H7 (cell line): ENCODE measurements at regions not wholly inside any gene's neighbourhood (a gene's known extent, or its start where the extent isn't known, plus 50 kb on each side); places are given as distances from the start of the nearest gene placed in this dataset.
"Not testable (repeated sequence)": the region's sequence is repeated elsewhere in the genome, so short reads cannot be mapped to it uniquely, and the experiment has no call there.

Experiments used
- DNase-seq: peaks from one replicate; pipeline ENCODE4 v3.0.0; 2012
- H3K27me3 ChIP-seq: 2 replicates; pipeline ENCODE4 v1.6.0; 2011; ENCODE audit warnings: mild to moderate bottlenecking, low read length; ENCODE audit not compliant: control insufficient read depth, insufficient read depth
- H3K36me3 ChIP-seq: replicated peaks from 2 replicates; pipeline ENCODE4 v1.5.1; 2011; ENCODE audit warnings: low read length; ENCODE audit not compliant: control insufficient read depth, insufficient read depth
- H3K4me3 ChIP-seq: 2 replicates; pipeline ENCODE4 v1.5.1; 2011; ENCODE audit warnings: low read depth, mild to moderate bottlenecking, control low read depth, low read length, moderate library complexity; ENCODE audit not compliant: insufficient read depth

- Histone ChIP-seq H3K27me3 (no peaks in the 10 kb centered on the region), H3K4me3 (no peak overlapping the region), H3K36me3 (no peaks in the 10 kb centered on the region)
- no peak for DNase-seq
These were observed 493.0 kb downstream of the PLCL1 start for GRCh38 chr2:198297350-198297749.

GRCh38 chr2:198296665-198297308 lies 492.4 kb downstream of the PLCL1 start:
- no peak overlapping the region for H3K4me3 ChIP-seq
- no peaks in the 10 kb centered on the region for H3K27me3 ChIP-seq
- DNase-seq, result peak; percentile 51
- H3K36me3 ChIP-seq, result no peaks in the 10 kb centered on the region

GRCh38 chr2:198293281-198293680 lies 488.9 kb downstream of the PLCL1 start:
- Histone ChIP-seq H3K27me3 (no peaks in the 10 kb centered on the region), H3K4me3 (no peak overlapping the region), H3K36me3 (no peaks in the 10 kb centered on the region)
- no peak for DNase-seq

- Histone ChIP-seq H3K4me3 (no peak overlapping the region), H3K27me3 (no peaks in the 10 kb centered on the region), H3K36me3 (no peaks in the 10 kb centered on the region)
- DNase-seq, result no peak
These were observed 485.4 kb downstream of the PLCL1 start for GRCh38 chr2:198289811-198290210.

GRCh38 chr2:198287706-198288105 lies 483.3 kb downstream of the PLCL1 start:
- Histone ChIP-seq H3K27me3 (no peaks in the 10 kb centered on the region), H3K4me3 (no peak overlapping the region), H3K36me3 (no peaks in the 10 kb centered on the region)
- DNase-seq, result no peak

GRCh38 chr2:198285216-198285615 lies 480.8 kb downstream of the PLCL1 start:
- DNase-seq, result no peak
- Histone ChIP-seq H3K36me3 (no peaks in the 10 kb centered on the region), H3K27me3 (no peaks in the 10 kb centered on the region), H3K4me3 (no peak overlapping the region)

- DNase-seq, result no peak
- Histone ChIP-seq H3K4me3 (no peak overlapping the region), H3K36me3 (no peaks in the 10 kb centered on the region), H3K27me3 (no peaks in the 10 kb centered on the region)
These were observed 478.8 kb downstream of the PLCL1 start for GRCh38 chr2:198283146-198283545.

- no peak overlapping the region for H3K4me3 ChIP-seq
- H3K36me3 ChIP-seq, result no peaks in the 10 kb centered on the region
- DNase-seq, result no peak
- H3K27me3 ChIP-seq, result no peaks in the 10 kb centered on the region
These were observed 477.7 kb downstream of the PLCL1 start for GRCh38 chr2:198282061-198282460.

GRCh38 chr2:198280145-198280544 lies 475.8 kb downstream of the PLCL1 start:
- Histone ChIP-seq H3K36me3 (no peaks in the 10 kb centered on the region), H3K27me3 (no peaks in the 10 kb centered on the region), H3K4me3 (no peak overlapping the region)
- DNase-seq, result no peak

- Histone ChIP-seq H3K4me3 (no peak overlapping the region), H3K27me3 (no peaks in the 10 kb centered on the region), H3K36me3 (no peaks in the 10 kb centered on the region)
- no peak for DNase-seq
These were observed 474.6 kb downstream of the PLCL1 start for GRCh38 chr2:198279026-198279425.

- H3K27me3 ChIP-seq, result no peaks in the 10 kb centered on the region
- H3K4me3 ChIP-seq, result no peak overlapping the region
- no peaks in the 10 kb centered on the region for H3K36me3 ChIP-seq
- DNase-seq, result no peak
These were observed 472.8 kb downstream of the PLCL1 start for GRCh38 chr2:198277181-198277580.

- no peaks in the 10 kb centered on the region for H3K36me3 ChIP-seq
- DNase-seq, result no peak
- no peaks in the 10 kb centered on the region for H3K27me3 ChIP-seq
- H3K4me3 ChIP-seq, result no peak overlapping the region
These were observed 469.3 kb downstream of the PLCL1 start for GRCh38 chr2:198273660-198274059.

GRCh38 chr2:198270157-198270556 lies 465.8 kb downstream of the PLCL1 start:
- not testable (repeated sequence) for H3K36me3 ChIP-seq, H3K27me3 ChIP-seq, H3K4me3 ChIP-seq, DNase-seq

- no peaks in the 10 kb centered on the region for H3K27me3 ChIP-seq
- no peak overlapping the region for H3K4me3 ChIP-seq
These were observed 464.1 kb downstream of the PLCL1 start for GRCh38 chr2:198268519-198268918.

GRCh38 chr2:198259496-198259895 lies 455.1 kb downstream of the PLCL1 start:
- no peaks in the 10 kb centered on the region for H3K27me3 ChIP-seq
- no peak for DNase-seq

More at GRCh38 chr2:198268519-198268918, 464.1 kb downstream of the PLCL1 start:
- DNase-seq, result no peak
- H3K36me3 ChIP-seq, result no peaks in the 10 kb centered on the region

GRCh38 chr2:198254536-198255090 lies 450.2 kb downstream of the PLCL1 start:
- DNase-seq, result no peak
- H3K4me3 ChIP-seq, result no peak overlapping the region
- no peaks in the 10 kb centered on the region for H3K36me3 ChIP-seq

More at GRCh38 chr2:198259496-198259895, 455.1 kb downstream of the PLCL1 start:
- no peak overlapping the region for H3K4me3 ChIP-seq
- H3K36me3 ChIP-seq, result no peaks in the 10 kb centered on the region

More at GRCh38 chr2:198254536-198255090, 450.2 kb downstream of the PLCL1 start:
- no peaks in the 10 kb centered on the region for H3K27me3 ChIP-seq
